Uterus (tissue), 3 donors: ENCODE measurements at regions not wholly inside any gene's neighbourhood (a gene's known extent, or its start where the extent isn't known, plus 50 kb on each side); places are given as distances from the start of the nearest gene placed in this dataset.

Experiments
- DNase-seq, 2 donors: peaks; one replicate each; pipeline ENCODE4 v3.0.0-alpha.2; 2019 to 2020
- H3K27ac ChIP-seq, 2 donors: fragments of 200-600 bp; sonication (generic); 1 replicate in 1 of 2; 2 replicates in 1 of 2; pipeline ENCODE4 v1.5.1; 2016 to 2018
- H3K27me3 ChIP-seq, 2 donors: fragments of 200-600 bp; sonication (generic); one replicate each; pipeline ENCODE4 v1.5.1; 2018 to 2019; ENCODE audit warnings: control low read depth in 1 of 2
- H3K36me3 ChIP-seq, 2 donors: fragments of 200-600 bp; sonication (generic); one replicate each; pipeline ENCODE4 v1.5.1; 2019; ENCODE audit warnings: control low read depth in 1 of 2
- H3K4me1 ChIP-seq, 2 donors: fragments of 200-600 bp; sonication (generic); one replicate each; pipeline ENCODE4 v1.5.1; 2018 to 2019; ENCODE audit warnings: control low read depth in 1 of 2
- H3K4me3 ChIP-seq, 2 donors: fragments of 200-600 bp; sonication (generic); 1 replicate in 1 of 2; 2 replicates in 1 of 2; pipeline ENCODE4 v1.5.1; 2018 to 2019; ENCODE audit warnings: mild to moderate bottlenecking in 1 of 2
- H3K9me3 ChIP-seq, 2 donors: fragments of 200-600 bp; sonication (generic); one replicate each; pipeline ENCODE4 v1.5.1; 2019; ENCODE audit warnings: control low read depth in 1 of 2
- POLR2A ChIP-seq, 2 donors: fragments of 450-650 bp; IDR thresholded peaks; one replicate each; pipeline ENCODE4 v1.6.1; 2016; ENCODE audit warnings: antibody characterized with exemption in 2 of 2, mild to moderate bottlenecking in 1 of 2, moderate library complexity in 1 of 2
- intact Hi-C: fragments of 100-400 bp; cut with DNase I; formaldehyde crosslinking; loops from one replicate; pipeline ENCODE4 v1.15.1; 2023; ENCODE audit warnings: low total_unique reads
- TF ChIP-seq, protein P1 (sequence below), 4 experiments: fragments of 200-600 bp in 2 of 4; fragments of 450-650 bp in 2 of 4; sonication (generic) in 2 of 4; IDR thresholded peaks; one replicate each; pipeline ENCODE4 v1.5.1; 2016 to 2019; ENCODE audit warnings: antibody characterized with exemption in 4 of 4, mild to moderate bottlenecking in 2 of 4, moderate library complexity in 1 of 4
- donor health status: DM: yes; HTN: yes; CAD: no.

DNA sequence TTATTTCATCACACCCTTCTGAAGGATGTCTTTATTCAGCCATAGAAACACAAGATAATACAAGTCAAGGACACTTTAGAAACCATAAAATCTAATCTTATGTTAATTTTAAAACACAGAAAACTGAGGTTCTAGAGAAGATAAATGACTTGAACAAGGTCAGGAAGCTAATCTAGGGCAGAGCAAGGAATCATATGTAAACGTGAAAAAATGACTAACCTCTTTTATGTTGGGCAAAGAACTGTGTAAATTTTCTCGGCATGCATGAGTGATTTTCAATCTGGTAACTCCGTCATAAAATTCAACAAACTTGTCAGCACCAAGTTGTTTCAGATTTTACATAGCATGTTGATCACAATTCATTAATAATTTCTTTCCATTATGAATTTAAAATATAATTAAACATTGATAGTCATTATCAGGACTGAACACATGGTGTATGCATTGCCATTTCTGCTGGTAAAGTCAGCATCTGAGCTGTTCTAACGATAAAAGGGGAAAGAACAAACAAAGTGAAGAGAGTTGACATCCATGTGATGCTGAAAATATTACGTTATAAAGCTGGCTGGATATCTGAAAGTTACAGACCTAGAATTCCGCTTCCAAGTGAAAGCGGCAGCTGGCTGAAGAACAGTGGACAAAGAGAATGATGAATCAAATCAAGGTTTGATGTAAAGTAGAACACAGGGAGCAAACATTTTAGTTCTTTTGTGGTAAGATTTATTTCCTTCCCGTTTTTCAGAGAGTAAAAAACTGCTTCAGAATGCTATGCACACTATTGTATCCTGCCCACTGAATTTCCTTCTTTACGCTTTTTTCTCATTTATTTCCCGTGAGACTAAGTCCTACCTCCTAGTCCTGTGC, 1037.4 kb upstream of the TMPRSS15 start:
- Histone ChIP-seq H3K27me3 (no peaks in the 10 kb centered on the region), H3K4me1 (no peaks in the 10 kb centered on the region), H3K27ac (no peak overlapping the region), H3K4me3 (no peak overlapping the region), H3K36me3 (no peaks in the 10 kb centered on the region), H3K9me3 (no peaks in the 10 kb centered on the region)
- no peak for TF ChIP-seq POLR2A (IDR thresholded peaks at IDR 0.05)
- TF ChIP-seq, protein P1, sequence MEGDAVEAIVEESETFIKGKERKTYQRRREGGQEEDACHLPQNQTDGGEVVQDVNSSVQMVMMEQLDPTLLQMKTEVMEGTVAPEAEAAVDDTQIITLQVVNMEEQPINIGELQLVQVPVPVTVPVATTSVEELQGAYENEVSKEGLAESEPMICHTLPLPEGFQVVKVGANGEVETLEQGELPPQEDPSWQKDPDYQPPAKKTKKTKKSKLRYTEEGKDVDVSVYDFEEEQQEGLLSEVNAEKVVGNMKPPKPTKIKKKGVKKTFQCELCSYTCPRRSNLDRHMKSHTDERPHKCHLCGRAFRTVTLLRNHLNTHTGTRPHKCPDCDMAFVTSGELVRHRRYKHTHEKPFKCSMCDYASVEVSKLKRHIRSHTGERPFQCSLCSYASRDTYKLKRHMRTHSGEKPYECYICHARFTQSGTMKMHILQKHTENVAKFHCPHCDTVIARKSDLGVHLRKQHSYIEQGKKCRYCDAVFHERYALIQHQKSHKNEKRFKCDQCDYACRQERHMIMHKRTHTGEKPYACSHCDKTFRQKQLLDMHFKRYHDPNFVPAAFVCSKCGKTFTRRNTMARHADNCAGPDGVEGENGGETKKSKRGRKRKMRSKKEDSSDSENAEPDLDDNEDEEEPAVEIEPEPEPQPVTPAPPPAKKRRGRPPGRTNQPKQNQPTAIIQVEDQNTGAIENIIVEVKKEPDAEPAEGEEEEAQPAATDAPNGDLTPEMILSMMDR (IDR thresholded peaks at IDR 0.05), result no peak
- no peak for DNase-seq
- intact Hi-C loops, result no loop called here

DNA sequence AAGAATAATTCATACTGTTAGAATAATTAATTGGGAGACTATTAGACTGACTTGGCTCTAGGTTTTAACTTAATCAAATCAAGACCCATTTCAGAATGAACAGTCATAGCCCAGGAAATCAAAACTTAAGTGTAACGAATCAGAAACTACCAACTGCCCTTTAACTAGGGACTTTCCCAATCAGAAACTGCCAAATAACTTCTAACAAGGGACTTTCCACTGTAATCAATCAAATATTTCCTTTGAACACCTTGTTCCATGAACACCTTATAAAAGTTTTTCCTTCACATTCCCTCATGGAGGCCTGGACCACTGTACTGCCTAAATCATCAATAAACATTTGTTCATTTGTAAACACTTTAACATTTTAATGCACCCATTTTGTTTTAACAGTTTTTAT, 1054.7 kb upstream of the TMPRSS15 start:
- no peak for DNase-seq
- TF ChIP-seq, protein P1 (IDR thresholded peaks at IDR 0.05), result no peak
- TF ChIP-seq POLR2A (IDR thresholded peaks at IDR 0.05), result no peak
- Histone ChIP-seq H3K4me1 (no peaks in the 10 kb centered on the region), H3K4me3 (no peak overlapping the region), H3K27me3 (no peaks in the 10 kb centered on the region), H3K9me3 (no peaks in the 10 kb centered on the region), H3K36me3 (no peaks in the 10 kb centered on the region), H3K27ac (no peak overlapping the region)
- intact Hi-C loops, result no loop called here

DNA sequence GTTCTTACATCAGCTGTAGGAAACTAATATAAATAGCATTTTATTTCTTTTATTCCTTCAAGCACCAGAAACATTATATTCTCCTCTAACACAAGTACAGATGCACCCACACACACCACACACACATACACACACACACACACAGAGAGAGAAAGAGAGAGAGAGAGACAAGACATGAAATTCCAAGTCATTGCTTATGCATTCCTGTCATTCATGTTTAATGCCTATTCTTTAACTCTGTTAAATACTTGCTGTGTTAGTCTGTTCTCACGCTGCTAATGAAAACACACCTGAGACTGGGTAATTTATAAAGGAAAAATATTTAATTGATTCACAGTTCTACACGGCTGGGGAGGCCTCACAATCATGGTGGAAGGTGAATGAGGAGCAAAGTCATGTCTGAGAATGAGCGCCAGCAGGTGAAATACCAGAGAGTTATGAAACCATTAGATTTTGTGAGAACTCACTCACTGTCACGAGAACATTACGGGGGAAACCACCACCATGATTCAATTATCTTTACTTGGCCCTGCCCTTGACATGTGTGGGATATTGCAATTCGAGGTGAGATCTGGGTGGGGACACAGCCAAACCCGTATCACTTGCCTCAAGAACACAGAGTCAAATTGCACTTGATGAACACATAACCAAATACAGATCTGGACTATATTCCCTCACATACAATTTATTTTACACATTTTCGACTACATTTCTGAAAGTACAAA, 1058.1 kb upstream of the TMPRSS15 start:
- intact Hi-C loops, result no loop called here
- no peak for DNase-seq
- no peak overlapping the region for H3K27ac ChIP-seq

DNA sequence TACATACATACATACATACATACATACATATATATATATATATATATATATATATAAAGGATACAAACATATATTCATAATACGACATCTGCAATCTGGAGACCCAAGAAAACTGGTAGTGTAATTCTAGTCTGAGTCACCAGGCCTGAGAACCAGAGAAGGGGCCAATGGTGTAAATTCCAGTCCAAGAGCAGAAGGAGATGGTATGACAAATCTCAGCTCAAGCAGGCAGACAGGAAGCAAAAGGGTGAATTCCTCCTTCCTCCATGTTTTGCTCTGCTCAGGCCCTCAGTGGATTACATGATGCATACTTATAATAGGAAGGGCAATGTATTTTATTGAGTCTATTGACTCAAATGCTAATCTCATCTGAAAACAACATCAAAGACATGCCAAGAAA, 1060.4 kb upstream of the TMPRSS15 start:
- no peak for TF ChIP-seq POLR2A (IDR thresholded peaks at IDR 0.05)
- TF ChIP-seq, protein P1 (IDR thresholded peaks at IDR 0.05), result no peak
- Histone ChIP-seq H3K9me3 (no peaks in the 10 kb centered on the region), H3K4me1 (no peaks in the 10 kb centered on the region), H3K27ac (no peak overlapping the region), H3K36me3 (no peaks in the 10 kb centered on the region), H3K4me3 (no peak overlapping the region), H3K27me3 (no peaks in the 10 kb centered on the region)
- intact Hi-C loops, result no loop called here
- no peak for DNase-seq

More for the DNA sequence above, 1058.1 kb upstream of the TMPRSS15 start:
- TF ChIP-seq POLR2A (IDR thresholded peaks at IDR 0.05), result no peak
- TF ChIP-seq, protein P1 (IDR thresholded peaks at IDR 0.05), result no peak
- no peaks in the 10 kb centered on the region for H3K27me3 ChIP-seq
- no peaks in the 10 kb centered on the region for H3K9me3 ChIP-seq
- H3K36me3 ChIP-seq, result no peaks in the 10 kb centered on the region
- no peaks in the 10 kb centered on the region for H3K4me1 ChIP-seq
- H3K4me3 ChIP-seq, result no peak overlapping the region
